ENCODE measurements at regions not wholly inside any gene's neighbourhood (a gene's known extent, or its start where the extent isn't known, plus 50 kb on each side); places are given as distances from the start of the nearest gene placed in this dataset.

GRCh38 chr10:43960135-43960415 lies 311.4 kb upstream of the ZNF32 start:
- peaks cover 8% of the 10 kb centered on the region for H3K27me3 Mint-ChIP-seq (ENCODE audit: unreplicated experiment)
- DNase-seq, result no peak
- no peaks in the 10 kb centered on the region for H3K4me1 Mint-ChIP-seq (ENCODE audit: low read depth, unreplicated experiment)
- no peak overlapping the region for H3K4me3 Mint-ChIP-seq (ENCODE audit: low read depth, unreplicated experiment)
- H3K9me3 Mint-ChIP-seq (ENCODE audit: low read depth, unreplicated experiment), result no peaks in the 10 kb centered on the region
- intact Hi-C loops (cut with micrococcal nuclease; ENCODE audit: unreplicated experiment), result no loop called here
- no peaks in the 10 kb centered on the region for H3K36me3 Mint-ChIP-seq (ENCODE audit: insufficient read depth, unreplicated experiment)
- no peak overlapping the region for H3K27ac Mint-ChIP-seq (ENCODE audit: unreplicated experiment)
- no TSS peak for BruUV-seq (replicated peaks)
- TF ChIP-seq CTCF (IDR thresholded peaks at IDR 0.05; ENCODE audit: unreplicated experiment), result no peak
- CTCF ChIA-PET, result no interaction called here

GRCh38 chr10:43959364-43960134 lies 310.9 kb upstream of the ZNF32 start:
- H3K27me3 Mint-ChIP-seq (ENCODE audit: unreplicated experiment), result peaks cover 8% of the 10 kb centered on the region
- CTCF ChIA-PET, result interaction anchor here (0.5 kb wide), 1 partner anchor 37 kb away, joined by 3 read pairs; no protein-coding TSS in a partner anchor
- no peak overlapping the region for H3K4me3 Mint-ChIP-seq (ENCODE audit: low read depth, unreplicated experiment)
- no peaks in the 10 kb centered on the region for H3K36me3 Mint-ChIP-seq (ENCODE audit: insufficient read depth, unreplicated experiment)
- H3K4me1 Mint-ChIP-seq (ENCODE audit: low read depth, unreplicated experiment), result no peaks in the 10 kb centered on the region
- no TSS peak for BruUV-seq (replicated peaks)
- H3K27ac Mint-ChIP-seq (ENCODE audit: unreplicated experiment), result no peak overlapping the region
- intact Hi-C loops (cut with micrococcal nuclease; ENCODE audit: unreplicated experiment), result no loop called here
- no peak for TF ChIP-seq CTCF (IDR thresholded peaks at IDR 0.05; ENCODE audit: unreplicated experiment)
- no peak for DNase-seq
- H3K9me3 Mint-ChIP-seq (ENCODE audit: low read depth, unreplicated experiment), result no peaks in the 10 kb centered on the region

DNA sequence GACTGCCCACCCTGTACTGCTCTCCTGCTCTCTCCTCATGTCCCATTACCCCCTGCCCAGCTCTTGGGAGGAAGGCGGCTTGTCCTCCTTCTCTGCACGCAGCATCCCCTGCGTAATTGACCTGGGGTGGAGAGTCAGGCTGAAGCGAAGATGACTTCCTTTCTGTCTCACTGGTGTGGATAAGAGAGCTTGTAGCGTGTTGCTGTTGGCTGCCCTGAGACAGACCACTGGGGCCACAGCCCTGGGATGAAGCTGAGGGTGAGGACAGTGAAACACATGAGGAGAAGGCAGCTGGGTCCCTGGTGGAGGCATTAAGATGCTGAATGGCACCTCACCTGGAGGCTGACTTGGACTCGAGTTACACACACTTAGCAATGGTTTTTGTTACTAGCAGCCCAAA lies 310.3 kb upstream of the ZNF32 start:
- Mint-ChIP-seq H3K4me3 (ENCODE audit: low read depth, unreplicated experiment) (no peak overlapping the region), H3K36me3 (ENCODE audit: insufficient read depth, unreplicated experiment) (no peaks in the 10 kb centered on the region), H3K4me1 (ENCODE audit: low read depth, unreplicated experiment) (no peaks in the 10 kb centered on the region), H3K27me3 (ENCODE audit: unreplicated experiment) (peaks cover 4% of the 10 kb centered on the region), H3K9me3 (ENCODE audit: low read depth, unreplicated experiment) (no peaks in the 10 kb centered on the region), H3K27ac (ENCODE audit: unreplicated experiment) (no peak overlapping the region)
- TF ChIP-seq CTCF (IDR thresholded peaks at IDR 0.05; ENCODE audit: unreplicated experiment), result no peak
- no peak for DNase-seq
- intact Hi-C loops (cut with micrococcal nuclease; ENCODE audit: unreplicated experiment), result no loop called here
- BruUV-seq (replicated peaks), result no TSS peak
- CTCF ChIA-PET, result interaction anchor here (0.5 kb wide), 1 partner anchor 38 kb away, joined by 3 read pairs; no protein-coding TSS in a partner anchor

DNA sequence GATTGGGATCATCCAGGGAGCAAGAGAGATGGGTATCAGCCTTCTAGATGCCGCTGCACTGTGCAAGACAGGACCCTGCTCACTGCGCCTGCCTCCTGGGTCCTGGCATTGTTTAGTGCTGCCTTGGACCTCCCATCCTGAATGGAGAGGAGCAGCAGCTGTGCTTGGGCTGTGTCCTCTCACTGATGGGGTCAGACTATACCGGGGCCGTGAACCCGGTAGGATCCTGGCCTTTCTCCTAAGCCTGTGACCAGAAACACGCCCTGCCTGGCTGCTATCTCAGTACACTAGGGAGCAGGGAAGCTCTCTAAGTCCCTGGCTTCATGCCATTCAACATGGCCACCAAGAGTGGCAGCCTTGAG lies 309.4 kb upstream of the ZNF32 start:
- no peak for TF ChIP-seq CTCF (IDR thresholded peaks at IDR 0.05; ENCODE audit: unreplicated experiment)
- CTCF ChIA-PET, result no interaction called here
- Mint-ChIP-seq H3K27me3 (ENCODE audit: unreplicated experiment) (no peaks in the 10 kb centered on the region), H3K27ac (ENCODE audit: unreplicated experiment) (no peak overlapping the region), H3K36me3 (ENCODE audit: insufficient read depth, unreplicated experiment) (no peaks in the 10 kb centered on the region), H3K4me3 (ENCODE audit: low read depth, unreplicated experiment) (no peak overlapping the region), H3K4me1 (ENCODE audit: low read depth, unreplicated experiment) (no peaks in the 10 kb centered on the region), H3K9me3 (ENCODE audit: low read depth, unreplicated experiment) (peaks cover 4% of the 10 kb centered on the region)
- intact Hi-C loops (cut with micrococcal nuclease; ENCODE audit: unreplicated experiment), result no loop called here
- DNase-seq, result no peak
- no TSS peak for BruUV-seq (replicated peaks)

Data from Calu3 (cell line).